ENCODE measurements at regions not wholly inside any gene's neighbourhood (a gene's known extent, or its start where the extent isn't known, plus 50 kb on each side); places are given as distances from the start of the nearest gene placed in this dataset.

DNA sequence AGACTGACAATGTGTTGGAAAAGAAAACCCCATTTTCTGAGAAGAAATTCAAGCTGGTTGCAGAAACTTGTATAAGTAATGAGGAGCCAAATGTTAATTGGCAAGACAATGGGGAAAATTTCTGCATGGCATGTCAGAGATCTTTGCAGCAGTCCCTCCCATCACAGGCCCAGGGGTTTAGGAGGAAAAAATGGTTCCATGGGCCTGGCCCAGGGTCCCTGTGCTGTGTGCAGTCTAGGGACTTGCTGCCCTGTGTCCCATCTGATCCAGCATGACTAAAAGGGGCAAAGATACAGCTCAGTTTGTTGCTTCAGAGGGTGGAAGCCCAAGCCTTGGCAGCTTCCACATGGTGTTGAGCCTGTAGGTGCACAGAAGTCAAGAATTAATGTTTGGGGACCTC is 440.3 kb upstream of the TPK1 start:
- TF ChIP-seq, protein P1, sequence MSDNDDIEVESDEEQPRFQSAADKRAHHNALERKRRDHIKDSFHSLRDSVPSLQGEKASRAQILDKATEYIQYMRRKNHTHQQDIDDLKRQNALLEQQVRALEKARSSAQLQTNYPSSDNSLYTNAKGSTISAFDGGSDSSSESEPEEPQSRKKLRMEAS (IDR thresholded peaks at IDR 0.05): no peak
- TF ChIP-seq EP300 (IDR thresholded peaks at IDR 0.05): no peak
- no peak for TF ChIP-seq BHLHE40 (IDR thresholded peaks at IDR 0.05; ENCODE audit: low read depth, low read length)
- no peak for TF ChIP-seq RNF2 (IDR thresholded peaks at IDR 0.05; ENCODE audit: borderline replicate concordance, low read depth)
- TF ChIP-seq KDM5A (IDR thresholded peaks at IDR 0.05): no peak
- TF ChIP-seq CHD4 (IDR thresholded peaks at IDR 0.05; ENCODE audit: borderline replicate concordance): no peak
- TF ChIP-seq, protein P2, sequence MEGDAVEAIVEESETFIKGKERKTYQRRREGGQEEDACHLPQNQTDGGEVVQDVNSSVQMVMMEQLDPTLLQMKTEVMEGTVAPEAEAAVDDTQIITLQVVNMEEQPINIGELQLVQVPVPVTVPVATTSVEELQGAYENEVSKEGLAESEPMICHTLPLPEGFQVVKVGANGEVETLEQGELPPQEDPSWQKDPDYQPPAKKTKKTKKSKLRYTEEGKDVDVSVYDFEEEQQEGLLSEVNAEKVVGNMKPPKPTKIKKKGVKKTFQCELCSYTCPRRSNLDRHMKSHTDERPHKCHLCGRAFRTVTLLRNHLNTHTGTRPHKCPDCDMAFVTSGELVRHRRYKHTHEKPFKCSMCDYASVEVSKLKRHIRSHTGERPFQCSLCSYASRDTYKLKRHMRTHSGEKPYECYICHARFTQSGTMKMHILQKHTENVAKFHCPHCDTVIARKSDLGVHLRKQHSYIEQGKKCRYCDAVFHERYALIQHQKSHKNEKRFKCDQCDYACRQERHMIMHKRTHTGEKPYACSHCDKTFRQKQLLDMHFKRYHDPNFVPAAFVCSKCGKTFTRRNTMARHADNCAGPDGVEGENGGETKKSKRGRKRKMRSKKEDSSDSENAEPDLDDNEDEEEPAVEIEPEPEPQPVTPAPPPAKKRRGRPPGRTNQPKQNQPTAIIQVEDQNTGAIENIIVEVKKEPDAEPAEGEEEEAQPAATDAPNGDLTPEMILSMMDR (IDR thresholded peaks at IDR 0.05): no peak
- TF ChIP-seq, protein P3, sequence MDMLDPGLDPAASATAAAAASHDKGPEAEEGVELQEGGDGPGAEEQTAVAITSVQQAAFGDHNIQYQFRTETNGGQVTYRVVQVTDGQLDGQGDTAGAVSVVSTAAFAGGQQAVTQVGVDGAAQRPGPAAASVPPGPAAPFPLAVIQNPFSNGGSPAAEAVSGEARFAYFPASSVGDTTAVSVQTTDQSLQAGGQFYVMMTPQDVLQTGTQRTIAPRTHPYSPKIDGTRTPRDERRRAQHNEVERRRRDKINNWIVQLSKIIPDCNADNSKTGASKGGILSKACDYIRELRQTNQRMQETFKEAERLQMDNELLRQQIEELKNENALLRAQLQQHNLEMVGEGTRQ (IDR thresholded peaks at IDR 0.05): no peak
- TF ChIP-seq HOXA7 (CRISPR knock-in tag; IDR thresholded peaks at IDR 0.05): no peak

All from A549 (cell line).